Omental fat pad (tissue), 3 donors: ENCODE measurements at regions not wholly inside any gene's neighbourhood (a gene's known extent, or its start where the extent isn't known, plus 50 kb on each side); places are given as distances from the start of the nearest gene placed in this dataset.

Experiments
- ATAC-seq: fragments of 150-250 bp; one replicate; pipeline ENCODE4 v1.9.1; 2016; ENCODE audit warnings: mild to moderate bottlenecking, moderate library complexity; ENCODE audit not compliant: low FRiP score
- DNase-seq: peaks from one replicate; pipeline ENCODE4 v3.0.0-alpha.2; 2019; ENCODE audit warnings: low spot score
- TF ChIP-seq, protein P1 (sequence below), 3 donors: fragments of 450-650 bp; IDR thresholded peaks; one replicate each; pipeline ENCODE4 v1.5.1; 2016 to 2017; ENCODE audit warnings: antibody characterized with exemption in 3 of 3, mild to moderate bottlenecking in 3 of 3, moderate library complexity in 2 of 3

DNA sequence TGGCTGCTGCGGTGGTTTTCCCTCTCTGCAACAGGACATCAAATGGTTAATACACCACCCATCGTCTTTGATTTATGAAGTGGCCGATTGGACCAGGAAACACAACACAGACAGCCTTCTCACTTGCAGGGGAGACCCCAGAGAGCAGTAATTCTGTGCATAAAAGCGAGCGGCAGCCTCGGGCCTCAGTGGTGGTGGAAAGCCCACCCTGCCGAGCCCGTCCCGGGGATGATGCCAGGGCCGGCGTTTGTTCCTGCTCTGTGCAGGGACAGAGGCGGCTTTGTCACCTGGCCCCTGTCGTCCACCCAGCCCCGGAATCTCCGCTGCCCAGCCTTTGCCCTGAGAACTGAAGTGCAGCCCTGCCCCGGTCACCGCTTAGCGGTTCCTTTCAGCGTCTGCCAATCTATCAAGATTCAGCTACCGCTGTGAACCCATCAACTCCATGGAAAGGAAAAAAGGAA, 184.4 kb downstream of the TSHZ3 start:
- DNase-seq, result no peak
- TF ChIP-seq, protein P1, sequence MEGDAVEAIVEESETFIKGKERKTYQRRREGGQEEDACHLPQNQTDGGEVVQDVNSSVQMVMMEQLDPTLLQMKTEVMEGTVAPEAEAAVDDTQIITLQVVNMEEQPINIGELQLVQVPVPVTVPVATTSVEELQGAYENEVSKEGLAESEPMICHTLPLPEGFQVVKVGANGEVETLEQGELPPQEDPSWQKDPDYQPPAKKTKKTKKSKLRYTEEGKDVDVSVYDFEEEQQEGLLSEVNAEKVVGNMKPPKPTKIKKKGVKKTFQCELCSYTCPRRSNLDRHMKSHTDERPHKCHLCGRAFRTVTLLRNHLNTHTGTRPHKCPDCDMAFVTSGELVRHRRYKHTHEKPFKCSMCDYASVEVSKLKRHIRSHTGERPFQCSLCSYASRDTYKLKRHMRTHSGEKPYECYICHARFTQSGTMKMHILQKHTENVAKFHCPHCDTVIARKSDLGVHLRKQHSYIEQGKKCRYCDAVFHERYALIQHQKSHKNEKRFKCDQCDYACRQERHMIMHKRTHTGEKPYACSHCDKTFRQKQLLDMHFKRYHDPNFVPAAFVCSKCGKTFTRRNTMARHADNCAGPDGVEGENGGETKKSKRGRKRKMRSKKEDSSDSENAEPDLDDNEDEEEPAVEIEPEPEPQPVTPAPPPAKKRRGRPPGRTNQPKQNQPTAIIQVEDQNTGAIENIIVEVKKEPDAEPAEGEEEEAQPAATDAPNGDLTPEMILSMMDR (IDR thresholded peaks at IDR 0.05), result no peak
- no peak for ATAC-seq

DNA sequence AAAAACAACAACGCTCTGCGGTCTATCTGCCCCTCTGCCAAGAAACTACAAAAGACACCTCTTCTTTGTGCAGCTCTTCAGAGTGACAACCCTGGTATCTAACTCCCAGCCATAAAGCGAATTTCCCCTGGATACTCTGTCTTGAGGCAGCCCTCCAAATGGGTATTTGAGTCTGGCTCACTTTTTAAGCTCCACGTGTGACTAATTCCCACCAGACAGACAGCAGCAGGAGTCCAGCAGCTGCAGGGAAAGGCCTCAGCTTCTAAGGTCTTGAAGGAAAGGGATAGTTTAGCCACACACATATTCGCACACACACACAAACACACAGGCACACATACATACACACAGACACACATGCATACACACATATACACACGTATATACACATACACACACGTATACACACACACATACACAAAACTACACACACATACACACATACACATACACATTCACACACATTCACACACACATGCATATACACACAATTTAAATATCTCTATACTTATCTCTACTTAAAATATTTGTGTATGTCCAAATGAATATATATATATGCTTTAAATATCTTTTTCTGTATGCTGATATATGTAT, 188.8 kb downstream of the TSHZ3 start:
- ATAC-seq, result no peak
- no peak for DNase-seq
- TF ChIP-seq, protein P1 (IDR thresholded peaks at IDR 0.05), result no peak

DNA sequence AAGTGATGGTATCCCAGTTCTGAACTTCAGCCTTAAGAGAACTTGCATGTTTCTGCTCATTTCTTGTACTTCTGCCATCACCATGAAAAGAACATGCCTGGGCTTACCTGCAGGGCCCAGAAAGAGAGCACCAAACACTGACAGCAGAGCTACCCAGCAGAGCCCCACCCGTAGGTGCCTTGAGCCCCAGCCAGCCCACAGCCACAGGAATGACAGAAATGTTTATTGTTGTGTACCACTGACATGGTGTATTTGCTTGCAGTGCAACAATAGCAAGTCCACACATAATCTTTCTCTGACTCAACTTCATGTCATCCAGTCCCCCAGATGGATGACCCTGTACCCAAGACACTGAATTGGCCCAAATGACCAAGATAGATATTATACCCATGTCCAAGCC, 195.2 kb downstream of the TSHZ3 start:
- no peak for ATAC-seq
- no peak for DNase-seq
- TF ChIP-seq, protein P1 (IDR thresholded peaks at IDR 0.05), result no peak

DNA sequence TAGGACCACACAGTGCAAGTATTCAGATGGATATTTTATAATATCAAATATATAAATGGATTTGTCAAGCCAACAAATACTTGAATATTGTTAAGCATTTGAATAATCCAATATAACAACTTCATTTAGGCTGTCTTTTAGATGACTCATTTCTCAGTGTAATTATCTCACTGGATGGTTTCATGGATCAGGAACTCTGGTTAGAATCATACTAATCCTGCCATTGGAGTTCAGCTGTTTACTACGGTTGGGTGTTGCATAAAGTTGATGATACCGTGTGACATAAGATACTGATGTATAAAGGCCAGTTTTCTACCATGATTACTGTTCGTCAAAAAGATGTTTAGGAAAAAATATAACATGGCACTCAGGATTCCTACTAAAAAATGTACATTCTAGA, 196.3 kb downstream of the TSHZ3 start:
- DNase-seq (no peak), ATAC-seq (no peak)
- TF ChIP-seq, protein P1 (IDR thresholded peaks at IDR 0.05), result no peak

DNA sequence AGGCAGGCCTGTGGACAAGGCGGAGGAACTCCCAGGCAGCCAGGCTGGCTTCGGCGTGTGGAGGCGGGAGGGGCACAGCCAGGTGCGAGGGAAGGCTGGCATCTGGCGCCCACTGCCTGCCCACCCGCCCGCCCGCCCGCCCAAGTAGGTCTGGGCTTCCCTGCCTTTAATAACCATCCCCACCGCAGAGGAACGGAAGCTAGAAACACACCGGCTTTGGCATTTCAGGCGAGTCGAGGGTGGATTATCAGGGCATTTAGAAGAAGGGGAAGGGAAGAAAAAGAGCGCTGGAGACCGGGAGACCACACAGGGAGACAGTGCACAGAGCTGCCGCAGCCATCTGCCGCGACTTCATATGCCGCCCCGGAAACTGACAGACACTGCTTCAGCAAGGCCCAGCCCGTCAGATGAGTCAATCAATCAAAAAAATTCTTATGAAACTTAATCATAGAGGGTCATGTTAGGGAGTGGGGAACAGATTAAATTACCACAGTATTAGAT, 199.7 kb downstream of the TSHZ3 start:
- TF ChIP-seq, protein P1 (IDR thresholded peaks at IDR 0.05), result no peak
- DNase-seq (no peak), ATAC-seq (no peak)

DNA sequence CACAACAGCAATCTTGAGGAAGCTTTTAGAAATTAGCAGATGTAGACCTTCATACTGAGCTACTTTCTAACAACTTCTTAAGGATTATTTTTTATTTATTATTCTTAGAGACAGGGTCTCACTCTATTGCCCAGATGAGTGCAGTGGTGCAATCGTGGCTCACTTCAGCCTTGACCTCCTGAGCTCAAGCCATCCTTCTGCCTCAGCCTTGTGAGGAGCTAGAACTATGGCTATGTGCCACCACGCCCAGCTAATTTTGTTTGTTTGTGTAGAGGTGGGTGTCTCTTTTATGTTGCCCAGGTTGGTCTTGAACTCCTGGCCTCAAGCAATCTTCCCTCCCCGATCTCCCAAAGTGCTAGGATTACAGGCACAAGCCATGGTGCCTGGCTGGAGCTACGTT, 200.6 kb downstream of the TSHZ3 start:
- ATAC-seq, result no peak
- TF ChIP-seq, protein P1 (IDR thresholded peaks at IDR 0.05), result no peak
- no peak for DNase-seq

DNA sequence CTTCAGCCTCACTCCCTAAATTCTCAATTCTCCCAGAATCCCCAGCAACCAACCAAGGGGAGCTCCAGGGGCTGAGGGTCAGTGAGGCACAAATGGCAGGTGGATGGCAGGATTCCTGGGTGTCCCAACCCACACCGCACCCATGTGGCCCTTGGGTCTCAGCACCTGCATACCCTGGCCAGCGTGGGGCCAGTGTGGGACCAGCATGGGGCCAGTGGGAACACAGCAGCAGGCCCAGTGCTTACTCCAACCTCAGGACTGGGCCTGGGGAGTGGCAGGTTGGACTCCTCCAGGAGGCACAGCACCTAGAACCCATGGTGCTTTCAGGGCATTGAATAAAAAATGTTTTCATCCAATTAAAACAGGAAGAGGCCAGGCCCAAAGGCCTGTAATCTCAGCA, 202.0 kb downstream of the TSHZ3 start:
- TF ChIP-seq, protein P1 (IDR thresholded peaks at IDR 0.05), result no peak
- ATAC-seq, result no peak
- DNase-seq, result no peak
